Brain microvascular endothelial cell (primary cell): ENCODE measurements at regions not wholly inside any gene's neighbourhood (a gene's known extent, or its start where the extent isn't known, plus 50 kb on each side); places are given as distances from the start of the nearest gene placed in this dataset.

Experiments used
- DNase-seq: peaks from one replicate; pipeline ENCODE4 v3.0.0-alpha.2; 2020
- H3K27ac ChIP-seq: fragments of 250-450 bp; sonication (Bioruptor Pico); 2 replicates; pipeline ENCODE4 v1.5.1; 2020; ENCODE audit warnings: mild to moderate bottlenecking, moderate library complexity
- H3K27me3 ChIP-seq: fragments of 250-450 bp; sonication (Bioruptor Pico); replicated peaks from 2 replicates; pipeline ENCODE4 v1.5.1; 2020; ENCODE audit warnings: mild to moderate bottlenecking
- H3K36me3 ChIP-seq: fragments of 250-450 bp; sonication (Bioruptor Pico); replicated peaks from 2 replicates; pipeline ENCODE4 v1.5.1; 2020; ENCODE audit warnings: mild to moderate bottlenecking
- H3K4me3 ChIP-seq: 2 replicates; pipeline ENCODE4 v1.5.1; 2011; ENCODE audit warnings: low read depth, mild to moderate bottlenecking, control low read depth, low read length, moderate library complexity
- CTCF ChIP-seq: IDR thresholded peaks from 2 replicates; pipeline ENCODE4 v1.5.1; 2011; ENCODE audit warnings: low read depth, mild to moderate bottlenecking, moderate library complexity, low read length, control low read depth, inconsistent platforms; ENCODE audit errors: missing control alignments
- in situ Hi-C: cut with HindIII; loops from 2 replicates; pipeline ENCODE4 v1.10.0; 2017; ENCODE audit warnings: low sequenced_read_pairs, low pct_ligation_motif_present

GRCh38 chr7:124420367-124420766 is 345.2 kb downstream of the GPR37 start:
- no peak for DNase-seq
- Histone ChIP-seq H3K27me3 (no peaks in the 10 kb centered on the region), H3K4me3 (no peak overlapping the region), H3K27ac (no peak overlapping the region), H3K36me3 (no peaks in the 10 kb centered on the region)
- in situ Hi-C loops, result no loop called here
- TF ChIP-seq CTCF, result no peak

GRCh38 chr7:124413029-124413428 is 352.6 kb downstream of the GPR37 start:
- no peak for DNase-seq
- Histone ChIP-seq H3K36me3 (no peaks in the 10 kb centered on the region), H3K27me3 (no peaks in the 10 kb centered on the region), H3K4me3 (no peak overlapping the region), H3K27ac (no peak overlapping the region)
- in situ Hi-C loops, result no loop called here
- TF ChIP-seq CTCF, result no peak

GRCh38 chr7:124412531-124412930 is 353.1 kb downstream of the GPR37 start:
- no peak for DNase-seq
- no peak overlapping the region for H3K4me3 ChIP-seq

GRCh38 chr7:124411796-124412195 is 353.8 kb downstream of the GPR37 start:
- H3K36me3 ChIP-seq, result no peaks in the 10 kb centered on the region
- H3K4me3 ChIP-seq, result no peak overlapping the region
- H3K27me3 ChIP-seq, result no peaks in the 10 kb centered on the region
- TF ChIP-seq CTCF, result no peak
- no peak overlapping the region for H3K27ac ChIP-seq
- no peak for DNase-seq
- in situ Hi-C loops, result no loop called here

More at GRCh38 chr7:124412531-124412930, 353.1 kb downstream of the GPR37 start:
- in situ Hi-C loops, result no loop called here
- Histone ChIP-seq H3K36me3 (no peaks in the 10 kb centered on the region), H3K27me3 (no peaks in the 10 kb centered on the region), H3K27ac (no peak overlapping the region)
- TF ChIP-seq CTCF, result no peak

GRCh38 chr7:124403587-124403986 is 362.0 kb downstream of the GPR37 start:
- Histone ChIP-seq H3K27me3 (no peaks in the 10 kb centered on the region), H3K36me3 (no peaks in the 10 kb centered on the region), H3K27ac (no peak overlapping the region), H3K4me3 (no peak overlapping the region)
- no peak for TF ChIP-seq CTCF
- in situ Hi-C loops, result no loop called here
- no peak for DNase-seq

GRCh38 chr7:124403112-124403511 is 362.5 kb downstream of the GPR37 start:
- no peak overlapping the region for H3K27ac ChIP-seq
- in situ Hi-C loops, result no loop called here
- H3K36me3 ChIP-seq, result no peaks in the 10 kb centered on the region
- H3K4me3 ChIP-seq, result no peak overlapping the region
- no peaks in the 10 kb centered on the region for H3K27me3 ChIP-seq
- TF ChIP-seq CTCF, result no peak
- no peak for DNase-seq
